ENCODE measurements at regions not wholly inside any gene's neighbourhood (a gene's known extent, or its start where the extent isn't known, plus 50 kb on each side); places are given as distances from the start of the nearest gene placed in this dataset.

DNA sequence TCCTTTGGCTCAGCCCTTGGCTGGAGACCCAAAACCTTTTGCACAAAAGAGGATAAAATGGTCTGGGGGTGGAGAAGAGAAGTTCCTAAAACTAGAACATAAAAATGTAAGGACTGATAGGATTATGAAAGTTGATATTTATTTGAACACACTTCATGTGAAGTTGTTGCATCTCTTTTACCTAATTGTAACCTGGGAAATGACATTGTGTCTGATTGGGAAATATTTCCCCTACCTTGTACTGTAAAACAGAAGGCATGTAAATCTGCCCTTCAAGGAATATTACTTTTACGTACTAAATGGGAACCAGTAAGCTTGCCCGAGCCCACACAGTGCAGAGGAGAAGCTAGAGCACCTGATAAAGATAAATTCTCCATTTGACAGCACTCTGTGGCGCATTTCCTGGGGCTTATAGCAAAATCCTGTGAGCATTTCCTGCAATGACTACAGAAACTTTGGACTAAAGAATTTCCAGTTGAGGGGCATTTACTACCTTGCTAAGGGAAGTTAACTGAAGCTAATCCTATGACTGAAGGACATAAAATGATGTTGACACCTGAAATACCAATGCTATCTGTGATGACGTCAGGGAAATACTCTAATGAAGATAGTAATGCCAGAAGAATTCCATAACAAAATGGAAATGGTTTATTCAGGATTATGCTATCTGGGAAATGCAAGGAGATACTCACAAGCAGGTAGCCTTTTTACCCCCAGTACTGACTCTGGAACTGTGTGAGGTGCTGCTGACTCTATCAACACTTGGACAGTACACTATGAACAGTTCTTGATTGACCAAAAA is 78.3 kb upstream of the LIFR start:
- H3K4me3 ChIP-seq (ENCODE audit: low read length) = no peak overlapping the region
- TF ChIP-seq, protein P1, sequence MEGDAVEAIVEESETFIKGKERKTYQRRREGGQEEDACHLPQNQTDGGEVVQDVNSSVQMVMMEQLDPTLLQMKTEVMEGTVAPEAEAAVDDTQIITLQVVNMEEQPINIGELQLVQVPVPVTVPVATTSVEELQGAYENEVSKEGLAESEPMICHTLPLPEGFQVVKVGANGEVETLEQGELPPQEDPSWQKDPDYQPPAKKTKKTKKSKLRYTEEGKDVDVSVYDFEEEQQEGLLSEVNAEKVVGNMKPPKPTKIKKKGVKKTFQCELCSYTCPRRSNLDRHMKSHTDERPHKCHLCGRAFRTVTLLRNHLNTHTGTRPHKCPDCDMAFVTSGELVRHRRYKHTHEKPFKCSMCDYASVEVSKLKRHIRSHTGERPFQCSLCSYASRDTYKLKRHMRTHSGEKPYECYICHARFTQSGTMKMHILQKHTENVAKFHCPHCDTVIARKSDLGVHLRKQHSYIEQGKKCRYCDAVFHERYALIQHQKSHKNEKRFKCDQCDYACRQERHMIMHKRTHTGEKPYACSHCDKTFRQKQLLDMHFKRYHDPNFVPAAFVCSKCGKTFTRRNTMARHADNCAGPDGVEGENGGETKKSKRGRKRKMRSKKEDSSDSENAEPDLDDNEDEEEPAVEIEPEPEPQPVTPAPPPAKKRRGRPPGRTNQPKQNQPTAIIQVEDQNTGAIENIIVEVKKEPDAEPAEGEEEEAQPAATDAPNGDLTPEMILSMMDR (IDR thresholded peaks at IDR 0.05; ENCODE audit: insufficient read depth, low read depth, low read length, missing control alignments) = no peak
- DNase-seq (ENCODE audit: low read depth) = peak; percentile 2

DNA sequence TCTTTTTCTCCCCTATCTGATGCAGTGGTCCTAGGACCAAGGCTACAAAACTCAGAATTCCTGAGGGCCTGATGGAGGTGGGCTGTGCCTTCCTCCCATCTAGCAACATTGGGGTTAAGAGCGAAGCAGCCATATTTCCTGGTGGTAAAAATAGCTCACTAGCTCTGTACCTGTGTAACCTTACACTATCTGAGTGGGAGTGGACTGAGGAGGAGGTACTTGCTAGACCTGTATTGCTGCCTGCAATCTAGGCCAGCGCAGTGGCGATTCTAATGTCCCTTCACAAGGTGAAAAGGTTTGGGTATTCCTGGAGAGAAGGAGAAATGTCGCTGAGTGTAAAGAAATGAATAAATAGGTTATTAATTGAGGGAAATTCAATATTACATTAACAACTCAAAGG is 80.2 kb upstream of the LIFR start:
- peak; percentile 56 for DNase-seq (ENCODE audit: low read depth)
- TF ChIP-seq, protein P1 (IDR thresholded peaks at IDR 0.05; ENCODE audit: insufficient read depth, low read depth, low read length, missing control alignments) = no peak

DNA sequence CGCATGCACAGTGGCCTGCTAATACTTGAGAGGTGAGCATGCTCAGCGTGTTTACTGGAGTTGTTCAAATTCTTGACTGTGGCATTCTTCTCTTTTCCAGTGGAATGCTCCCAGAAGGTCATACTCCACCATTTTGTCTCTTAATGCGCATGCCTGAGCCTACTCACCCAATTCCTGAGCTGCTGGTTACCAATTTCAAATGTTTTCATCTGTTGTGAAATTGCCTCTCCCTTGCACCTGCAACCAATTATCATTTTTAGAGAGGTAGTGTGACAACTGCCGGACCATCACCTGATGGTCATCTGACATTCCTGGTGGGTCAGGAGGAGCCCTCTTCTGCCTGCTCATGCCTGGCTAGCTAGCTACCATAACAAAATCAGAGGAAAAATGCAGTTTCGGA is 82.2 kb upstream of the LIFR start:
- H3K4me3 ChIP-seq (ENCODE audit: low read length) = no peak overlapping the region
- DNase-seq (ENCODE audit: low read depth) = no peak
- TF ChIP-seq, protein P1 (IDR thresholded peaks at IDR 0.05; ENCODE audit: insufficient read depth, low read depth, low read length, missing control alignments) = no peak

More for the DNA sequence above, 80.2 kb upstream of the LIFR start:
- no peak overlapping the region for H3K4me3 ChIP-seq (ENCODE audit: low read length)

DNA sequence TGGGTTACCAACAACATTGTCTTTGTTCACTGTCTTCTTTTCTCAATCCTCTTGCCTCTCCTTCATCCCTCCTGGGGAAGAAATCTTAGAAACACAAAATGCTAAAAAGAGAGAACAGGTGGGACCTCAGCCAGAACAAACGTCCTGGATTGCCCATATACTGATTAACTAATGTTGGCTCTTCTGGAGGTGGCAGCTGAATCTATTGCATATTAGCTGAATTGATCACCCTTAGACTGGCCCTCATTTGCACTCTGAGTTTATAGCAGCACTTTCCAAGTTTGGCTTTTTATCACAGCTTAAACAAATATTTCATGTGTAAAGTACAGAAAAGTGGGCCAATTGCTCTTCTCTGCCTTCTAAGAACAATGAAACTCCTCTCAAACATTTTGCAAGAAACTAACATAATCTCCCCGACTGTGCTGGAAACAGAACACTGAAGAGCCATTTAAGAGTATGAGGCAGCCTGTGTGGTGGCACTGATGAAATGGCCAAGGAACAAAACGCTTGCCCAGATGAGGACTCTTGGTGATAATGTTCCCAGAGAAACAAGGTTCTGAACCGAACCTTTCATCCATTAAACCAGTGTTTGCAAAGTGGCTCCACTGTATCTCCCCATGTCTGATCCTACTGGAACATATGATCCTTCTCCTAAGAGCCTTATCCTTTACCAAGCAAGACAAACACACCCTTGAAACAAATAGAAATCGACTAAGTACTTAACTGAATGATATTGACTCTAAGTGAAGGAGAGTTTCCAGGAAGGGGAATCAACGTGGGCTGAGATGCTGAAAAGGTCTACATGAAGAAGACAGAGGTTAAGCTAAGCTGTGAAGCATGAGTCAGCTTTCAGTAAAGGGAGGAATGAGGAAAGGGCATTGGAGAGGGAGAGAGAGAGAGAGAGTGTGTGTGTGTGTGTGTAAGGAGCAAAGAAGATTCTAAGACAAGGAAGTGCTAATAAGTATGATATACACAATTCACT is 83.2 kb upstream of the LIFR start:
- TF ChIP-seq, protein P1 (IDR thresholded peaks at IDR 0.05; ENCODE audit: insufficient read depth, low read depth, low read length, missing control alignments) = no peak
- no peak overlapping the region for H3K4me3 ChIP-seq (ENCODE audit: low read length)
- peak; percentile 3 for DNase-seq (ENCODE audit: low read depth)

DNA sequence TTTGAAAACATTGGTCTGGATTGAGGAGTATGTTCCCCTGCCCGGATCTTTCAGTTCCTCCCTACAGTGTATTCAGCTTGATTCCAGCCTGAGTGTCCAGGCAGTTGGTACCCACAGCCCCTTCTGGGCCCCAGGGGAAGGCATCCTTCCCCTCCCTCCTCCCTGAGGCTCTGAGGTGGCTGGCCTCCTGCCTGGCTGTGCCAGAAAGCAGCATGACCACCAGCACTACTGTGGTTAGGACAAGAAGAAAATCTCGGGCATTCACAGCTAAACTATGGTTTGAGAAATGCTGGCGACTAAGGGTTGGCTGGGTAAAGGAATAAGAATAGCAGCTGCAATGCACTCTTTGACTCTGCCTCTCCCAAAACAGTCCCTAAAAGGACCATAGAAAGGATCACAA is 84.6 kb upstream of the LIFR start:
- DNase-seq (ENCODE audit: low read depth) = no peak
- TF ChIP-seq, protein P1 (IDR thresholded peaks at IDR 0.05; ENCODE audit: insufficient read depth, low read depth, low read length, missing control alignments) = no peak
- no peak overlapping the region for H3K4me3 ChIP-seq (ENCODE audit: low read length)

DNA sequence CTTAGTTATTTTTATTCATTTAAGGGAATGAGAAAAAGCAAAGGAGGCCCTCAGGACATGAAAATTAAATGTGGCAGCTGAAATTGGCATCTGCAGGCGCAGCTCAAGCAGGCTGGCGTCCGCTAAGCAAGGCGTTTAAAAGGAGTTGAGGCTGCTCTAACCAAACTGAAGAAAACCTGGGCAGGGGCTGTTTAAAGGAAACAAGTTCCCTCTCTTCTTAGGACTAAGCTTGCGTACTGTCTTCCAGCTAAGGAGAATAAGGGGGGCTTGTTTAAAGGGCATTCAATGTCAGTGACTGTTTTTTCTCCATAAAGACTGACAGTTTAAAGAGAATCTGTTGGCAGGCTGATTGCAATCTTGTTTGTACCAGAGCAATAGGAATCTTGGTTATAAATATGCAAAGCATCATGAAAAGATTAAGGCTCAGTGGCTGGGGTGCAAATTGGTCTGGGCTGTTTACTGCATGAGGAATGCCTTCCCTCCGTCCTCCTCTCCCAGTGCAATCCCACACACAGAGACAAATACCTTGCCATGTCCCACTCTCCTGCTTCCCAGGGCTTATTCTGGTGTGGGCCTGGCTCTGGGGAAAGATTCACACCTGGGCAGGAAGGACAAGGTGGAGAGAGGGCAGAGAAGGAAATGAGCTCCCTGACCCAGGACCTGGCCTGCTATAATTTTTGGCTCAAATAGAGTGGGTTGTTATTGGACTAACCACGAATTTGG is 85.9 kb upstream of the LIFR start:
- DNase-seq (ENCODE audit: low read depth) = no peak
- TF ChIP-seq, protein P1 (IDR thresholded peaks at IDR 0.05; ENCODE audit: insufficient read depth, low read depth, low read length, missing control alignments) = no peak

More for the DNA sequence above, 85.9 kb upstream of the LIFR start:
- no peak overlapping the region for H3K4me3 ChIP-seq (ENCODE audit: low read length)
